Smooth muscle cell (in vitro differentiated cells): ENCODE measurements at regions not wholly inside any gene's neighbourhood (a gene's known extent, or its start where the extent isn't known, plus 50 kb on each side); places are given as distances from the start of the nearest gene placed in this dataset.

Experiments
- DNase-seq: peaks from one replicate; lab custom pipeline; 2025; ENCODE audit not compliant: unreplicated experiment; lab: John Stamatoyannopoulos, UW
- H2AFZ ChIP-seq: fragments of 200-600 bp; sonication (generic); 2 replicates; pipeline ENCODE4 v1.6.0; 2016; ENCODE audit warnings: antibody characterized with exemption, low read depth, mild to moderate bottlenecking
- H3F3A ChIP-seq: fragments of 200-600 bp; sonication (generic); 2 replicates; pipeline ENCODE4 v1.6.0; 2017; ENCODE audit warnings: antibody characterized with exemption, low read depth
- H3K27ac ChIP-seq: fragments of 200-600 bp; sonication (generic); 2 replicates; pipeline ENCODE4 v1.5.1; 2016; ENCODE audit warnings: low read depth, mild to moderate bottlenecking
- H3K27me3 ChIP-seq: fragments of 200-600 bp; sonication (generic); 2 replicates; pipeline ENCODE4 v1.6.1; 2016; ENCODE audit warnings: low read depth, mild to moderate bottlenecking
- H3K36me3 ChIP-seq: fragments of 200-600 bp; sonication (generic); 2 replicates; pipeline ENCODE4 v1.5.1; 2016; ENCODE audit warnings: low read depth
- H3K4me1 ChIP-seq: fragments of 200-600 bp; sonication (generic); 2 replicates; pipeline ENCODE4 v1.5.1; 2016; ENCODE audit warnings: low read depth
- H3K4me2 ChIP-seq: fragments of 200-600 bp; sonication (generic); 2 replicates; pipeline ENCODE4 v1.6.0; 2016; ENCODE audit warnings: mild to moderate bottlenecking
- H3K4me3 ChIP-seq: fragments of 200-600 bp; sonication (generic); 2 replicates; pipeline ENCODE4 v1.5.1; 2016; ENCODE audit warnings: mild to moderate bottlenecking
- H3K79me2 ChIP-seq: fragments of 200-600 bp; sonication (generic); 2 replicates; pipeline ENCODE4 v1.6.0; 2016; ENCODE audit warnings: low read depth, mild to moderate bottlenecking
- H3K9ac ChIP-seq: fragments of 200-600 bp; sonication (generic); 2 replicates; pipeline ENCODE4 v1.6.0; 2016; ENCODE audit warnings: low read depth
- H3K9me3 ChIP-seq: fragments of 200-600 bp; sonication (generic); replicated peaks from 2 replicates; pipeline ENCODE4 v1.5.1; 2016; ENCODE audit warnings: low read depth
- H4K20me1 ChIP-seq: fragments of 200-600 bp; sonication (generic); 2 replicates; pipeline ENCODE4 v1.6.0; 2016; ENCODE audit warnings: low read depth
- CTCF ChIP-seq: fragments of 200-600 bp; sonication (generic); IDR thresholded peaks from 2 replicates; pipeline ENCODE4 v1.5.1; 2017; ENCODE audit warnings: borderline replicate concordance, mild to moderate bottlenecking, antibody characterized with exemption; ENCODE audit not compliant: insufficient read depth, poor library complexity, severe bottlenecking
- WGBS: methylation state at CpG from one replicate; pipeline ENCODE4 v1.1.7; 2016; ENCODE audit warnings: low lambda C conversion rate; 5-methylcytosine and 5-hydroxymethylcytosine counted together

- no peak overlapping the region for H3K9ac ChIP-seq
- no peaks in the 10 kb centered on the region for H3F3A ChIP-seq
- TF ChIP-seq CTCF, result no peak
- no peak overlapping the region for H3K4me2 ChIP-seq
- H3K79me2 ChIP-seq, result no peaks in the 10 kb centered on the region
- no peaks in the 10 kb centered on the region for H3K9me3 ChIP-seq
- H4K20me1 ChIP-seq, result no peaks in the 10 kb centered on the region
- no peak for DNase-seq
- H3K4me3 ChIP-seq, result no peak overlapping the region
- H3K27ac ChIP-seq, result peak overlapping the region; percentile 28
- peak overlapping the region; percentile 1 for H2AFZ ChIP-seq
- no peaks in the 10 kb centered on the region for H3K36me3 ChIP-seq
- 63% methylated on average over 5 of the region's 5 CpGs for WGBS
- no peaks in the 10 kb centered on the region for H3K27me3 ChIP-seq
- no peaks in the 10 kb centered on the region for H3K4me1 ChIP-seq
Observed at GRCh38 chr4:35963974-35964515, 280.3 kb downstream of the ARAP2 start.

GRCh38 chr4:35965300-35965699 lies 279.0 kb downstream of the ARAP2 start:
- Histone ChIP-seq H3K36me3 (no peaks in the 10 kb centered on the region), H3K4me2 (no peak overlapping the region), H3K9me3 (no peaks in the 10 kb centered on the region), H3K4me3 (no peak overlapping the region), H3K27ac (no peak overlapping the region), H3F3A (no peaks in the 10 kb centered on the region), H3K79me2 (no peaks in the 10 kb centered on the region), H3K4me1 (no peaks in the 10 kb centered on the region), H4K20me1 (no peaks in the 10 kb centered on the region), H3K27me3 (no peaks in the 10 kb centered on the region), H2AFZ (no peak overlapping the region), H3K9ac (no peak overlapping the region)
- WGBS, result 57% methylated on average over 1 of the region's 1 CpG
- DNase-seq, result no peak
- TF ChIP-seq CTCF, result no peak

GRCh38 chr4:35966566-35966965 lies 277.7 kb downstream of the ARAP2 start:
- DNase-seq, result no peak
- no peak overlapping the region for H3K9ac ChIP-seq
- no peaks in the 10 kb centered on the region for H3K79me2 ChIP-seq
- no peak overlapping the region for H3K4me2 ChIP-seq
- H3K9me3 ChIP-seq, result no peaks in the 10 kb centered on the region
- H3K27me3 ChIP-seq, result no peaks in the 10 kb centered on the region
- no peak for TF ChIP-seq CTCF
- no peaks in the 10 kb centered on the region for H3K36me3 ChIP-seq
- H3F3A ChIP-seq, result no peaks in the 10 kb centered on the region
- H2AFZ ChIP-seq, result no peak overlapping the region
- no peaks in the 10 kb centered on the region for H3K4me1 ChIP-seq
- H3K27ac ChIP-seq, result no peak overlapping the region
- no peak overlapping the region for H3K4me3 ChIP-seq
- H4K20me1 ChIP-seq, result no peaks in the 10 kb centered on the region

- no peak overlapping the region for H2AFZ ChIP-seq
- WGBS, result 90% methylated on average over 1 of the region's 1 CpG
- no peaks in the 10 kb centered on the region for H3K27me3 ChIP-seq
- no peak overlapping the region for H3K4me2 ChIP-seq
- TF ChIP-seq CTCF, result no peak
- no peaks in the 10 kb centered on the region for H3K4me1 ChIP-seq
- H3F3A ChIP-seq, result no peaks in the 10 kb centered on the region
- no peak for DNase-seq
- H3K36me3 ChIP-seq, result no peaks in the 10 kb centered on the region
- H4K20me1 ChIP-seq, result no peaks in the 10 kb centered on the region
- no peaks in the 10 kb centered on the region for H3K9me3 ChIP-seq
- no peak overlapping the region for H3K9ac ChIP-seq
- H3K4me3 ChIP-seq, result no peak overlapping the region
- H3K27ac ChIP-seq, result no peak overlapping the region
- H3K79me2 ChIP-seq, result no peaks in the 10 kb centered on the region
Observed at GRCh38 chr4:35970366-35970960, 273.9 kb downstream of the ARAP2 start.
